LoVo (cell line): ENCODE measurements at regions not wholly inside any gene's neighbourhood (a gene's known extent, or its start where the extent isn't known, plus 50 kb on each side); places are given as distances from the start of the nearest gene placed in this dataset.
"Not testable (repeated sequence)": the region's sequence is repeated elsewhere in the genome, so short reads cannot be mapped to it uniquely, and the experiment has no call there.

Experiments used
- DNase-seq: peaks from one replicate; pipeline ENCODE4 v3.0.0-alpha.2; 2016; ENCODE audit warnings: low spot score

DNA sequence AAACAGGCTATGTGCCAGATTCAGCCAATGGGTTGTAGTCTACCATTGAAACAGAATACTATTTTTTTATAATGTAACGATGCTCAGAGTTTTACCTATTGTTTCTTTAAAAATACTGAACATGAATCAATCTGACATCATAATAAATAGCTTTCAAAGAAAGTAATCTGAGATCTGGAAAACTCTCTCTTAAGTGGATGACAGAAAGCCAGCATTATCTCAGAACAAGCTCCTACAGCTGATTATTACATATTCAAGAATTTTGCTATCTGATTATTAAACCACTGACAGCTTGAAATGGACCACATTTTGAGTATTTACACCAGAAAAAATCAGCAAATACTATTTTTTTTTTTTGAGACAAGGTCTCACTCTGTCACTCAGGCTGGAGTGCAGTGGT lies 484.2 kb upstream of the SOX9 start:
- DNase-seq: no peak

- no peak for DNase-seq
Observed at GRCh38 chr17:71638668-71639067, 482.2 kb upstream of the SOX9 start.

- no peak for DNase-seq
Observed at GRCh38 chr17:71639865-71640264, 481.0 kb upstream of the SOX9 start.

DNA sequence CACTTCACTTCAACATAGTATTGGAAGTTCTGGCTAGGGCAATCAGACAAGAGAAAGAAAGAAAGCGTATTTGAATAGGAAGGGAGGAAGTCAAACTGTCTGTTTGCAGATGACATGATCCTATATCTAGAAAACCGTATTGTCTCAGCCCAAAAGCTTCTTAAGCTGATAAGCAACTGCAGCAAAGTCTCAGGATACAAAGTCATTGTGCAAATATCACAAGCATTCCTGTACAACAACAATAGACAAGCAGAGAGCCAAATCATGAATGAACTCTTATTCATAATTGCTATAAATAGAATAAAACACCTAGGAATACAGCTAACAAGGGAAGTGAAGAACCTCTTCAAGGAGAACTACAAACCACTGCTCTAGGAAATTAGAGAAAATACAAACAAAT lies 473.9 kb upstream of the SOX9 start:
- DNase-seq: not testable (repeated sequence)

- not testable (repeated sequence) for DNase-seq
Observed at GRCh38 chr17:71648342-71648741, 472.5 kb upstream of the SOX9 start.

DNA sequence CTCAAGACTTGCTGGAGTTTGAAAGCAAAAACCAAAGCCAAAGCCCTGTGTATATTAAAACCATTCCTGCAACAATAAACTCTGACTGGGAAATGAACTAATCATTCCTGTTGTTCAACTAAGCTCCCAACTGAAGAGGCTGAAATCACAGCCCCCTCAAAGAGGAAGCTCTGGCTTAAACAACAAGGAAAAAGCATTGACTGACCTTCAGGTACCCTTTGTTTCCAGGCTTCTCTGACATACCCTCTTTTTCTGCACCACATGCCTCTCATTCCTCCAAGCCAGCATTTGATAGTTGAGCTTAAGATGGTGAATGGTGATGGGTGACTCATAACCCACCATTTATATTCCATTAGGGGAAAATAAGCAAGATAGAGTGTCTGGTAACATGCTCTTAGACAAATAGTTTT lies 470.9 kb upstream of the SOX9 start:
- DNase-seq: no peak

- DNase-seq: no peak
Observed at GRCh38 chr17:71655542-71655941, 465.3 kb upstream of the SOX9 start.

DNA sequence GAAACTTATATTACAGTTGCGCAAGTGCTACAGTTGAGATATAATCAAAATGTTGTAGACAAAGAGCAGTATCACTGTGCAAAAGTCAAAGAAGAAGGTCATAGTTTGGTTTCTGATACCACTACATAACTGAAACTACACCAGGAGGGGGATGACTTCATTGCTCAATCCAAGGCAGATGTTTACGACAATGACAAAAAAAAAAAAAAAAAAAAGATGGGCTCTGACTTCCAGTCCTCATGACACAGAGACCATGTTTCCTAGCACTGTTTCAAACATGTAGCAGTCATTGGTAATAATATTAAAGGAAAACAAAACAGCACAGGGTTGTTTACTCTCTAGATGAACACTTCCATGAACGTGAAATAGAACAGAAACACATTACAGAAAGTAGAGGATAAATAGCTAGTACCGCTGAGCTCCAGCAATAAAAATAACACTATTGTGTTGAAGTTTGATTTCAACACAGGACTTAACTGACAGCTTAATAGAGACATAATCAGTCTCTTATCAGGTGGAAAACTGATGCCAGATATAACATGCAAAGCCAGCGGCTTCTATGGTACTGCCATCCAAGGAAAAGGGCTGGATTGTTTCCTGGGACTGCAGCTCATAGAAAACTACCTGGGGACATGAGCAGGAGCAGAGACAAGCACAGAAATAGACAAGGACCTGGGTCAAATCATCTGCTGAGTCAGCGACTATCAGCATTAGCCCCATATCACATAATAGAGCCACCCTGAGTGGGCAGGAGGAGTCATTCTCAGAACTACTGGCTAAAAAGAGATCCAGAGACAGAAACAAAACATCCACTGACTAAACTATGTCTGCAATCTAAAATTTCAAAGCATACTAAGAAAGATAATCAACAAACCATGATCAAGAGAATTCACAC lies 463.6 kb upstream of the SOX9 start:
- DNase-seq: no peak

DNA sequence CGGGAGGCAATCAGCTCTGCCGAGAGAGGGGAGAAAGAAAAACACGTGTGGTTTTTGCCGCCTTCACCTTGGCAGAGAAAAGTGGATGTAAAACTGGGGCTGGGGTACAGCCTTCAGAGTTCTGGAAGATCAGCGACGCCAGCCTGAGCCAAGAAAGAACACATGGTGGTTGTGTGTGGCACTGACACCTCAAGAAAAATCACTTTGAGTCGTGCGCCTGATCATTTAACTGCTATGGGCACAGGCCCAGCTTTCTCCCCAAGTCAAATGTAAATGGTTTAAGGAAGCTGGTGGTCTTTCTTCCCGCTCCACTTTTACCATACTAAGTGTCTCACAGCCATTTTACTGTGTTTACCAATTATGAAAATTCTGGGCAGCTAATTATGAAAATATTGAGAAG lies 461.8 kb upstream of the SOX9 start:
- no peak for DNase-seq

DNA sequence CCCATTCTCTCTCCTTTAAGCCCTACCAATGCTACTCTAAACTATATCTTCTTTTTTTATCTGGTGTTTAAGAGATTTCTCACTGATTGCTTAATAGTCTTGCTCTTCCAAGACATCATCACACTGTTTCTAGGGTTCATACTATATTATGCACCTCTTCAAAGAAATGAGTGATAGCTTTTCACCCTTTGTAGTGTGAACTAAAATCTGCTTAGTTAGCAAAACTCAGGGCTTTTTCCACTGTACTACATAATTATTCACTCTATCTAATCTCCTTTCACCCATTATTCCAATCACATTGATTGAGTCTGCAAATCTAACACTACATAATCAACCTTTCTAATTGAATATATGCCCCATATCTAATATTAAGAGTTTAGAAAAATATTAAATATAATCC lies 456.0 kb upstream of the SOX9 start:
- no peak for DNase-seq

DNA sequence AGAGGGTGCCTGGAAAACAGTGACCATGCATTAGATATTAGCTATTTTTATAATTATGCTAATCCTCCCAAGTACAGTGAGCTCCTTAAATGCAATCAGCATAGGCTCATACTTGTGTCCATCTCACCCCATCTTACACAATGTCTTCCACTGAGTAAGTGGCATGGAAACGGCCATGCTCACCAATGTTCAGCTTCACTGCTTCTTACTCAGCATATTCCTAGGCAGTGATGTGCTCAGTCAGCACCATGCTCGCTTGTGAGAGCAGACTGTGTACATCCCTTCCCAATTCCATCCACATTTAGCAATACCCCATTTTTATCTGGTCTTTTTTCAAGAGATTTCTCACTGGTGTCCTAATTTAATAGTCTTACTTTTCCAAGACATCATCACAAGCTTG lies 454.8 kb upstream of the SOX9 start:
- no peak for DNase-seq

GRCh38 chr17:71667661-71668060 lies 453.2 kb upstream of the SOX9 start:
- DNase-seq: no peak

DNA sequence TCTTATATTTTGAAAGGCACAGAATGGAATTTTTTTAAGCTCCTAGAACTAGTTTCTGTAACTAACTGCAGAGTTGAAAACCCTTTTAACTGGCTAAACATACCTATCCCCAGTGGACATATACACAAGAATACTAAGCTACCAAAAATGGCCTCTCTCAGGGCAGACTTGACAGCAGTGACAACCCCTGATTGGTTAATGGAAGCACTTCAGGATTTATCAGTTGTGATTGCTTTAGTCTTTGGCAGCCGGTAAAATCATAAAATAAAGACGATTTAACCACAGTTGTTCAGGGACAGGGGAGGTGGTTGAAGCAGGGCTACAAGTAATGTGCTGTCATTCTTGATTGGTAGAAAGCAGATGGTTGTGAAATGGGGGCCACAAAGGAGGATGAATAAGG lies 452.0 kb upstream of the SOX9 start:
- no peak for DNase-seq

DNA sequence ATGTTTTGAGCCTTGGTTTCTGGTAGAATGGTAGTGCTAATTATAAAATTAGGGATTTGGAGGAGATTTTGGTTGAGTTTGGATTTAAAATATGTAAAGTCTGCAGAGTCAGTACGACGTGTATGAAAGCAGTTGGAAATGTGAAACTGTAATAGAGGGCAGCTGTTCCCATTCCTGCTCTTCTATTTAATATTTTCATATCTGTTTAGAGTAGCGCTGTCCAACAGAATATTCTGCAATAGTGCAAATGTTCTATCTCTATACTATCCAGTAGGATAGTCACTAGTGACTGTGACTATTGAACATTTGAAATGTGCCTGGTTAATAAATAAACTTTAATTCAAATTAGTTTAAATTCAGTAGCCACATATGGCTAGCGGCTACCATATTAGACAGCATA lies 443.4 kb upstream of the SOX9 start:
- DNase-seq: no peak

DNA sequence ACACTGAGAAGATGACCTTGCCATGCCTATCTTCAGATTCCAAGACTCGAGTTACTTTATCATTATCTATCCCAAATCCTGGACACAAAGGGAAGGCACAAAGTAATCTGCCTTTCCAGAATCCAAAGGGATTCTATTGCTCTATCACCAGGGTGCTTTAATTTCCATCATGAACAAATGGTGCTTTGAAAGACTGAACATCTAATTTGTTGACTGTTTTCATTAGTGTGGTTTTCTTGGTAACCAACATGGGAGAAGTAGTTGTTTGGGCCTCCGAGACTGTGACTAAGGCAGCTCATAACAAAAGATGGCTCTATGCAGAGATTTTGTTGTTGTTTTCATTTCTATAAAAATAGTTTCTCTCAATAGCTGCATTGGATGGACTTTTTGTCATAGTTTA lies 441.0 kb upstream of the SOX9 start:
- DNase-seq: no peak

- no peak for DNase-seq
Observed at GRCh38 chr17:71681427-71682173, 439.2 kb upstream of the SOX9 start.

GRCh38 chr17:71682174-71682494 lies 438.7 kb upstream of the SOX9 start:
- no peak for DNase-seq

GRCh38 chr17:71689782-71690181 lies 431.0 kb upstream of the SOX9 start:
- no peak for DNase-seq

DNA sequence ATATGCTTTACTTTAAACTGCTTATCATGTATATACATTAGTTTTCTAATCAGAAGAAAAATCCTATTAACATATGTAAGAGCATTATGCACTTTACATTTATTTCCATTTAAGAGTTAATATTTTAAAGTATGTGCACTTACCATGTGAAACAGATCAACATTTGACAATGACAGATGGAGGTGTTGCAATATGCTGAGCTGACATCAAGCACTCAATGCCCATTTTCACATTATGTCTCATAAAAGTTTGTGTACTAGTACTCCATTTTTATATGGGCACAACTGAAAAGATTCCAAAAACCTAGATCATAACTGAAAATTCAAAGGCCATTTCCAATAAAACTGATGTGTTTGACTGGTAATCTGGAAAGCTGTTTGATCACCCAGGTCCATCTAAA lies 420.9 kb upstream of the SOX9 start:
- DNase-seq: no peak

DNA sequence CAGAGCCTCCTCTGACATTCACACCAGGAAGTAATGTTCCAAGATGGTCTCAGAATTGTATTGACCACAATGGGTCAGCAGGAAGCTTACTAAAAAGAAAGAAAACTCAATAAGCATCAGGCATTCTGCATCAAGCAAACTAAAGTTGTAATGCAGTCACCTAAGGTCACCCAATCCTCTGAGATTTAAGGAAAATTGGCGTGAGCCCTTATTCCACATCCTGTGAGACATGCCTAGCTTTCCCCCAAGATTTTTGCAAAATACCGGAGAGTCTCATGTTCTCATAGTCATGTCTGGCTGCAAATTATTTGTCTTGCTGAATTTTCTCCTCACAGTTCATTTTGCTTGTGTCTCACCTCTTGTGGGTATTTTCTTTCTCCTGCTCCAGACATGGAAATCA lies 417.1 kb upstream of the SOX9 start:
- no peak for DNase-seq

DNA sequence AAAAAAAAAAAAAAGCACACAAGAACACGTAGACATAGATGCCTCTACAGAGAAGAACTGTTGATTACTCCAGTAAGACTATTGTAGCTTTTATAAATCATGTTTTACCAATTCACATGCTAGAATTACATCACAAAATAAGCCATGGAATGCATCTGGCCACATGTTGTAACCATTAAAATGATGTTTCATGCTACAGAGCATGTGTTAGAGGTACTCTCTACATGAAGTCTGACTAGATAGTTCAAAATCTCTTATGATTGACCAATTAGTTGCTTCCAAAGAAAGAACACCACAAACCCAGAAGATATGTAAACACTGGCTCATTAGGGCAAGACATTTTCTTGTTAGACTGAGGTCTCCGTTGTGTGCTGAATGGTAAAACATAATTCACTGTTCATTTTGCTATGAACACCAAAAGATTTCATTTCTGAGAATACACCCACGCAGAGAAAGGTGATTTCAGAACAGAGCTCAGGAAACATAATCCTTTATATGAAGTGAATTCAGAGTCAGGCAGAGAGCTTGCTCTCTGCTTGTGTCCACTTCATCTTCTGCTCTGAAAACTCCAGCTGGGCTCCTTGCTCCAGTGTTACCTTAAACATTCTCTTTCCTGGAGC lies 411.4 kb upstream of the SOX9 start:
- DNase-seq: no peak

GRCh38 chr17:71709946-71710345 lies 410.9 kb upstream of the SOX9 start:
- no peak for DNase-seq

DNA sequence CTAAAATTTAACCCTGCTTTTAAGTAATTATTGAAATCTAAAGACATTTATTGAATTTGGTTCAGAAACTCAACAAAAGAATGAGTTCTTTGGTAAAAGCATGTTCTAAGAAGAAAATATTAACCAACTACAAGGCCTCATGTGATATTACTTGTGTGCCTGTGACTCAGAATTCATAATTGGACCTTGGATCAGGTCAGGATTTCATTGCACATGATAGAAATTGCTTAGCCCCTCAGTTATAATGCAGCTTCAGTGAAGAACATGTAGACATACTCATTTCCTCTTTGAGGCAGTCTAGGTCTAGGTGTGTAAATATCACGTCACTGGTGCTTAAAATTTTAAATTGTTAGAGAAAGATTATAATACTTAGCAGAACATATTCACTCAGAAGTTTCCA lies 410.0 kb upstream of the SOX9 start:
- DNase-seq: no peak
